Activated CD4-positive, alpha-beta T cell treated with anti-CD3 and anti-CD28 coated beads, Interleukin-2, amount 10 ng/mL, durations not matched to agents 7 days and 5 days (primary cell): ENCODE measurements at regions not wholly inside any gene's neighbourhood (a gene's known extent, or its start where the extent isn't known, plus 50 kb on each side); places are given as distances from the start of the nearest gene placed in this dataset.
A peak's percentile ranks its signal among the peaks of the same experiment; 100 is the strongest.

ENCODE experiments used
- CTCF ChIA-PET: fragments of 350-600 bp; sonication (Branson Sonifier 250); formaldehyde crosslinking; loops from one replicate; lab custom pipeline; 2021; ENCODE audit warnings: antibody characterized with exemption; lab: Charles Lee
- POLR2A ChIA-PET: fragments of 350-600 bp; sonication (Branson Sonifier 250); formaldehyde crosslinking; loops from one replicate; lab custom pipeline; 2021; ENCODE audit warnings: antibody characterized with exemption; lab: Charles Lee
- DNase-seq: peaks from one replicate; pipeline ENCODE4 v3.0.0-alpha.2; 2020
- H3K27ac Mint-ChIP-seq: one replicate; pipeline ENCODE4 v1.8.0; 2021; ENCODE audit warnings: mild to moderate bottlenecking, moderate library complexity, mixed read lengths
- H3K27me3 Mint-ChIP-seq: one replicate; pipeline ENCODE4 v1.8.0; 2021; ENCODE audit warnings: mixed read lengths
- H3K36me3 Mint-ChIP-seq: one replicate; pipeline ENCODE4 v1.8.0; 2021; ENCODE audit warnings: low read depth, mixed read lengths
- H3K4me1 Mint-ChIP-seq: one replicate; pipeline ENCODE4 v1.8.0; 2021; ENCODE audit warnings: mixed read lengths
- H3K4me3 Mint-ChIP-seq: one replicate; pipeline ENCODE4 v1.8.0; 2021; ENCODE audit warnings: mild to moderate bottlenecking, moderate library complexity, mixed read lengths
- H3K9me3 Mint-ChIP-seq: one replicate; pipeline ENCODE4 v1.8.0; 2021; ENCODE audit warnings: mixed read lengths

GRCh38 chr11:128407962-128408361, 179.4 kb downstream of the ETS1 start:
- CTCF ChIA-PET = interaction anchor here (1.4 to 1.9 kb wide), 3 partner anchors 9 to 237 kb away, joined by 3 to 11 read pairs (median 4); no protein-coding TSS in a partner anchor
- DNase-seq = no peak
- no peak overlapping the region for H3K27ac Mint-ChIP-seq
- H3K36me3 Mint-ChIP-seq = peaks cover 5% of the 10 kb centered on the region
- H3K4me3 Mint-ChIP-seq = no peak overlapping the region
- POLR2A ChIA-PET = no interaction called here
- H3K27me3 Mint-ChIP-seq = no peaks in the 10 kb centered on the region
- H3K4me1 Mint-ChIP-seq = peaks cover 20% of the 10 kb centered on the region
- no peaks in the 10 kb centered on the region for H3K9me3 Mint-ChIP-seq

GRCh38 chr11:128405714-128406662, 181.4 kb downstream of the ETS1 start:
- Mint-ChIP-seq H3K27me3 (no peaks in the 10 kb centered on the region), H3K36me3 (peaks cover 2% of the 10 kb centered on the region), H3K9me3 (no peaks in the 10 kb centered on the region), H3K4me3 (no peak overlapping the region), H3K4me1 (peaks cover 3% of the 10 kb centered on the region), H3K27ac (no peak overlapping the region)
- CTCF ChIA-PET = interaction anchor here (0.6 to 1.8 kb wide), 9 partner anchors 9 to 305 kb away, joined by 3 to 5 read pairs (median 3); no protein-coding TSS in a partner anchor
- no peak for DNase-seq
- POLR2A ChIA-PET = no interaction called here

GRCh38 chr11:128405112-128405511, 182.2 kb downstream of the ETS1 start:
- Mint-ChIP-seq H3K27ac (no peak overlapping the region), H3K4me3 (no peak overlapping the region), H3K36me3 (peaks cover 2% of the 10 kb centered on the region), H3K4me1 (peaks cover 3% of the 10 kb centered on the region), H3K27me3 (no peaks in the 10 kb centered on the region), H3K9me3 (no peaks in the 10 kb centered on the region)
- no peak for DNase-seq
- ChIA-PET POLR2A (no interaction called here), CTCF (interaction anchor here (0.6 to 1.8 kb wide), 7 partner anchors 8 to 306 kb away, joined by 3 to 5 read pairs (median 4); no protein-coding TSS in a partner anchor)

- ChIA-PET CTCF (no interaction called here), POLR2A (no interaction called here)
- no peaks in the 10 kb centered on the region for H3K27me3 Mint-ChIP-seq
- no peak overlapping the region for H3K27ac Mint-ChIP-seq
- peaks cover 5% of the 10 kb centered on the region for H3K4me1 Mint-ChIP-seq
- peaks cover 2% of the 10 kb centered on the region for H3K36me3 Mint-ChIP-seq
- no peak for DNase-seq
- H3K4me3 Mint-ChIP-seq = no peak overlapping the region
- no peaks in the 10 kb centered on the region for H3K9me3 Mint-ChIP-seq
These were observed 182.9 kb downstream of the ETS1 start for GRCh38 chr11:128404437-128404836.

- no peak overlapping the region for H3K4me3 Mint-ChIP-seq
- POLR2A ChIA-PET = no interaction called here
- H3K4me1 Mint-ChIP-seq = peaks cover 14% of the 10 kb centered on the region
- H3K36me3 Mint-ChIP-seq = peaks cover 3% of the 10 kb centered on the region
- peaks cover 9% of the 10 kb centered on the region for H3K9me3 Mint-ChIP-seq
- H3K27ac Mint-ChIP-seq = no peak overlapping the region
- CTCF ChIA-PET = interaction anchor here (0.8 to 3.0 kb wide), 6 partner anchors 10 to 78 kb away, joined by 3 to 12 read pairs (median 4); no protein-coding TSS in a partner anchor
- DNase-seq = no peak
- no peaks in the 10 kb centered on the region for H3K27me3 Mint-ChIP-seq
These were observed 186.8 kb downstream of the ETS1 start for GRCh38 chr11:128400382-128401203.

GRCh38 chr11:128399251-128400121, 187.9 kb downstream of the ETS1 start:
- Mint-ChIP-seq H3K9me3 (peaks cover 9% of the 10 kb centered on the region), H3K4me3 (no peak overlapping the region), H3K27ac (no peak overlapping the region), H3K27me3 (no peaks in the 10 kb centered on the region), H3K36me3 (peaks cover 5% of the 10 kb centered on the region), H3K4me1 (peaks cover 14% of the 10 kb centered on the region)
- ChIA-PET CTCF (interaction anchor here (1.0 to 1.4 kb wide), 4 partner anchors 9 to 77 kb away, joined by 3 to 5 read pairs (median 4); no protein-coding TSS in a partner anchor), POLR2A (interaction anchor here (0.6 kb wide), 1 partner anchor 47 kb away, joined by 3 read pairs; no protein-coding TSS in a partner anchor)
- no peak for DNase-seq

- Mint-ChIP-seq H3K4me3 (no peak overlapping the region), H3K27ac (peak overlapping the region; percentile 65), H3K9me3 (peaks cover 9% of the 10 kb centered on the region), H3K27me3 (no peaks in the 10 kb centered on the region), H3K36me3 (peaks cover 5% of the 10 kb centered on the region), H3K4me1 (peaks cover 14% of the 10 kb centered on the region)
- POLR2A ChIA-PET = no interaction called here
- no peak for DNase-seq
- CTCF ChIA-PET = interaction anchor here (1.4 kb wide), 1 partner anchor 10 kb away, joined by 4 read pairs; no protein-coding TSS in a partner anchor
These were observed 188.7 kb downstream of the ETS1 start for GRCh38 chr11:128398517-128399250.

- CTCF ChIA-PET = interaction anchor here (1.4 to 2.1 kb wide), 3 partner anchors 9 to 79 kb away, joined by 3 to 6 read pairs (median 4); no protein-coding TSS in a partner anchor
- POLR2A ChIA-PET = no interaction called here
- peaks cover 9% of the 10 kb centered on the region for H3K9me3 Mint-ChIP-seq
- no peaks in the 10 kb centered on the region for H3K27me3 Mint-ChIP-seq
- no peak overlapping the region for H3K27ac Mint-ChIP-seq
- H3K4me3 Mint-ChIP-seq = no peak overlapping the region
- H3K4me1 Mint-ChIP-seq = peaks cover 14% of the 10 kb centered on the region
- no peak for DNase-seq
- H3K36me3 Mint-ChIP-seq = peaks cover 4% of the 10 kb centered on the region
These were observed 190.0 kb downstream of the ETS1 start for GRCh38 chr11:128397362-128397761.

GRCh38 chr11:128394431-128395089, 192.8 kb downstream of the ETS1 start:
- Mint-ChIP-seq H3K4me3 (no peak overlapping the region), H3K4me1 (peaks cover 12% of the 10 kb centered on the region), H3K9me3 (peaks cover 9% of the 10 kb centered on the region), H3K27ac (no peak overlapping the region), H3K36me3 (peaks cover 4% of the 10 kb centered on the region), H3K27me3 (no peaks in the 10 kb centered on the region)
- POLR2A ChIA-PET = no interaction called here
- CTCF ChIA-PET = interaction anchor here (1.0 to 1.4 kb wide), 3 partner anchors 10 to 114 kb away, joined by 3 read pairs; no protein-coding TSS in a partner anchor
- DNase-seq = no peak

- CTCF ChIA-PET = interaction anchor here (1.5 kb wide), 1 partner anchor 12 kb away, joined by 7 read pairs; no protein-coding TSS in a partner anchor
- no peak overlapping the region for H3K27ac Mint-ChIP-seq
- peaks cover 4% of the 10 kb centered on the region for H3K9me3 Mint-ChIP-seq
- H3K4me1 Mint-ChIP-seq = no peaks in the 10 kb centered on the region
- H3K27me3 Mint-ChIP-seq = no peaks in the 10 kb centered on the region
- H3K4me3 Mint-ChIP-seq = no peak overlapping the region
- POLR2A ChIA-PET = no interaction called here
- H3K36me3 Mint-ChIP-seq = peaks cover 2% of the 10 kb centered on the region
- DNase-seq = no peak
These were observed 195.1 kb downstream of the ETS1 start for GRCh38 chr11:128392259-128392658.

GRCh38 chr11:128391811-128392210, 195.5 kb downstream of the ETS1 start:
- POLR2A ChIA-PET = no interaction called here

More at GRCh38 chr11:128391811-128392210, 195.5 kb downstream of the ETS1 start:
- no peak overlapping the region for H3K4me3 Mint-ChIP-seq
- H3K27ac Mint-ChIP-seq = no peak overlapping the region
- no peak for DNase-seq
- CTCF ChIA-PET = interaction anchor here (1.0 to 1.5 kb wide), 2 partner anchors 11 to 25 kb away, joined by 3 to 7 read pairs; no protein-coding TSS in a partner anchor
- H3K27me3 Mint-ChIP-seq = no peaks in the 10 kb centered on the region
- H3K36me3 Mint-ChIP-seq = peaks cover 2% of the 10 kb centered on the region
- H3K4me1 Mint-ChIP-seq = peaks cover 2% of the 10 kb centered on the region
- H3K9me3 Mint-ChIP-seq = no peaks in the 10 kb centered on the region
